Ovary (tissue), 3 donors: ENCODE measurements at regions not wholly inside any gene's neighbourhood (a gene's known extent, or its start where the extent isn't known, plus 50 kb on each side); places are given as distances from the start of the nearest gene placed in this dataset.

Source experiments
- EP300 ChIP-seq: sonication (generic); formaldehyde crosslinking; IDR thresholded peaks from one replicate; pipeline ENCODE4 v1.6.1; 2017; ENCODE audit warnings: antibody characterized with exemption
- POLR2A ChIP-seq: fragments of 450-650 bp; IDR thresholded peaks from one replicate; pipeline ENCODE4 v1.6.1; 2017; ENCODE audit warnings: antibody characterized with exemption, mild to moderate bottlenecking, moderate library complexity
- TF ChIP-seq, protein P1 (sequence below), 3 donors: fragments of 450-650 bp in 2 of 3; fragments of 200-600 bp in 1 of 3; IDR thresholded peaks; one replicate each; pipeline versions ENCODE4 v1.5.1 to v1.8.0; 2016 to 2022; ENCODE audit warnings: antibody characterized with exemption in 3 of 3, mild to moderate bottlenecking in 1 of 3
- donor health status: DM: no; HTN: no; CAD: no.

GRCh38 chr5:87010736-87011135, 256.9 kb upstream of the RASA1 start:
- no peak for TF ChIP-seq EP300
- TF ChIP-seq, protein P1, sequence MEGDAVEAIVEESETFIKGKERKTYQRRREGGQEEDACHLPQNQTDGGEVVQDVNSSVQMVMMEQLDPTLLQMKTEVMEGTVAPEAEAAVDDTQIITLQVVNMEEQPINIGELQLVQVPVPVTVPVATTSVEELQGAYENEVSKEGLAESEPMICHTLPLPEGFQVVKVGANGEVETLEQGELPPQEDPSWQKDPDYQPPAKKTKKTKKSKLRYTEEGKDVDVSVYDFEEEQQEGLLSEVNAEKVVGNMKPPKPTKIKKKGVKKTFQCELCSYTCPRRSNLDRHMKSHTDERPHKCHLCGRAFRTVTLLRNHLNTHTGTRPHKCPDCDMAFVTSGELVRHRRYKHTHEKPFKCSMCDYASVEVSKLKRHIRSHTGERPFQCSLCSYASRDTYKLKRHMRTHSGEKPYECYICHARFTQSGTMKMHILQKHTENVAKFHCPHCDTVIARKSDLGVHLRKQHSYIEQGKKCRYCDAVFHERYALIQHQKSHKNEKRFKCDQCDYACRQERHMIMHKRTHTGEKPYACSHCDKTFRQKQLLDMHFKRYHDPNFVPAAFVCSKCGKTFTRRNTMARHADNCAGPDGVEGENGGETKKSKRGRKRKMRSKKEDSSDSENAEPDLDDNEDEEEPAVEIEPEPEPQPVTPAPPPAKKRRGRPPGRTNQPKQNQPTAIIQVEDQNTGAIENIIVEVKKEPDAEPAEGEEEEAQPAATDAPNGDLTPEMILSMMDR (IDR thresholded peaks at IDR 0.05), result no peak
- TF ChIP-seq POLR2A, result no peak
